HL-60 (cell line): ENCODE measurements at regions not wholly inside any gene's neighbourhood (a gene's known extent, or its start where the extent isn't known, plus 50 kb on each side); places are given as distances from the start of the nearest gene placed in this dataset.

Experiments used
- GABPA ChIP-seq: IDR thresholded peaks from 2 replicates; pipeline ENCODE4 v1.6.1; 2012; ENCODE audit warnings: low read depth
- POLR2AphosphoS5 ChIP-seq: IDR thresholded peaks from 2 replicates; pipeline ENCODE4 v1.6.1; 2012; ENCODE audit warnings: low read depth
- SPI1 ChIP-seq: IDR thresholded peaks from 2 replicates; pipeline ENCODE4 v1.6.1; 2012; ENCODE audit warnings: low read depth, mild to moderate bottlenecking, borderline replicate concordance
- TF ChIP-seq, protein P1 (sequence below): IDR thresholded peaks from one replicate; pipeline ENCODE4 v1.5.1; 2011; ENCODE audit warnings: low read length, control low read depth, inconsistent platforms; ENCODE audit not compliant: insufficient read depth
- TF ChIP-seq, protein P2 (sequence below): IDR thresholded peaks from 2 replicates; pipeline ENCODE4 v1.6.1; 2012; ENCODE audit warnings: low read depth; ENCODE audit not compliant: insufficient replicate concordance

DNA sequence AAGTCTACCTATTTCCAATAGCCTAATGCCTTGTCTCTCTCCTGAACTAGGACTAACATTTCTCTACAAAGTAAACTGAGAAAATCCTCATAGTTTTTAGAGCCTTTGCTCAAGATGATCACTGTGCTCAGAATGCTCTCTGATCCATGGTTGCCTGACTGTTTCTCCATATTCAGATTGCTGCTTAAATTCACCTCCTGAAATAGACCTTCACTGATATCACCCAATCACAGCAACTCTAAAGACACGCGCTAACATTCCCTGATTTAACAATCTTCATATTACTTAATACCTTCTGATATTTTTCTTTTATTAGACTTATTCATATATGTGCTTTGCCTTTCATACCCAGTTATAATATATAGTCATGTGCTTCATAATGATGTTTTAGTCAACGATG is 148.9 kb upstream of the SP4 start:
- TF ChIP-seq, protein P1, sequence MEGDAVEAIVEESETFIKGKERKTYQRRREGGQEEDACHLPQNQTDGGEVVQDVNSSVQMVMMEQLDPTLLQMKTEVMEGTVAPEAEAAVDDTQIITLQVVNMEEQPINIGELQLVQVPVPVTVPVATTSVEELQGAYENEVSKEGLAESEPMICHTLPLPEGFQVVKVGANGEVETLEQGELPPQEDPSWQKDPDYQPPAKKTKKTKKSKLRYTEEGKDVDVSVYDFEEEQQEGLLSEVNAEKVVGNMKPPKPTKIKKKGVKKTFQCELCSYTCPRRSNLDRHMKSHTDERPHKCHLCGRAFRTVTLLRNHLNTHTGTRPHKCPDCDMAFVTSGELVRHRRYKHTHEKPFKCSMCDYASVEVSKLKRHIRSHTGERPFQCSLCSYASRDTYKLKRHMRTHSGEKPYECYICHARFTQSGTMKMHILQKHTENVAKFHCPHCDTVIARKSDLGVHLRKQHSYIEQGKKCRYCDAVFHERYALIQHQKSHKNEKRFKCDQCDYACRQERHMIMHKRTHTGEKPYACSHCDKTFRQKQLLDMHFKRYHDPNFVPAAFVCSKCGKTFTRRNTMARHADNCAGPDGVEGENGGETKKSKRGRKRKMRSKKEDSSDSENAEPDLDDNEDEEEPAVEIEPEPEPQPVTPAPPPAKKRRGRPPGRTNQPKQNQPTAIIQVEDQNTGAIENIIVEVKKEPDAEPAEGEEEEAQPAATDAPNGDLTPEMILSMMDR = no peak
- TF ChIP-seq POLR2AphosphoS5 (no peak), SPI1 (no peak), GABPA (no peak)
- TF ChIP-seq, protein P2, sequence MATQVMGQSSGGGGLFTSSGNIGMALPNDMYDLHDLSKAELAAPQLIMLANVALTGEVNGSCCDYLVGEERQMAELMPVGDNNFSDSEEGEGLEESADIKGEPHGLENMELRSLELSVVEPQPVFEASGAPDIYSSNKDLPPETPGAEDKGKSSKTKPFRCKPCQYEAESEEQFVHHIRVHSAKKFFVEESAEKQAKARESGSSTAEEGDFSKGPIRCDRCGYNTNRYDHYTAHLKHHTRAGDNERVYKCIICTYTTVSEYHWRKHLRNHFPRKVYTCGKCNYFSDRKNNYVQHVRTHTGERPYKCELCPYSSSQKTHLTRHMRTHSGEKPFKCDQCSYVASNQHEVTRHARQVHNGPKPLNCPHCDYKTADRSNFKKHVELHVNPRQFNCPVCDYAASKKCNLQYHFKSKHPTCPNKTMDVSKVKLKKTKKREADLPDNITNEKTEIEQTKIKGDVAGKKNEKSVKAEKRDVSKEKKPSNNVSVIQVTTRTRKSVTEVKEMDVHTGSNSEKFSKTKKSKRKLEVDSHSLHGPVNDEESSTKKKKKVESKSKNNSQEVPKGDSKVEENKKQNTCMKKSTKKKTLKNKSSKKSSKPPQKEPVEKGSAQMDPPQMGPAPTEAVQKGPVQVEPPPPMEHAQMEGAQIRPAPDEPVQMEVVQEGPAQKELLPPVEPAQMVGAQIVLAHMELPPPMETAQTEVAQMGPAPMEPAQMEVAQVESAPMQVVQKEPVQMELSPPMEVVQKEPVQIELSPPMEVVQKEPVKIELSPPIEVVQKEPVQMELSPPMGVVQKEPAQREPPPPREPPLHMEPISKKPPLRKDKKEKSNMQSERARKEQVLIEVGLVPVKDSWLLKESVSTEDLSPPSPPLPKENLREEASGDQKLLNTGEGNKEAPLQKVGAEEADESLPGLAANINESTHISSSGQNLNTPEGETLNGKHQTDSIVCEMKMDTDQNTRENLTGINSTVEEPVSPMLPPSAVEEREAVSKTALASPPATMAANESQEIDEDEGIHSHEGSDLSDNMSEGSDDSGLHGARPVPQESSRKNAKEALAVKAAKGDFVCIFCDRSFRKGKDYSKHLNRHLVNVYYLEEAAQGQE = no peak
